HepG2 (cell line): ENCODE measurements at regions not wholly inside any gene's neighbourhood (a gene's known extent, or its start where the extent isn't known, plus 50 kb on each side); places are given as distances from the start of the nearest gene placed in this dataset.
A peak's percentile ranks its signal among the peaks of the same experiment; 100 is the strongest.

Experiments used
- FOXM1 ChIP-seq: sonication (generic); formaldehyde crosslinking; IDR thresholded peaks from 2 replicates; pipeline ENCODE4 v1.5.0; 2020; ENCODE audit warnings: missing genetic modification reagents
- GABPB1 ChIP-seq: IDR thresholded peaks from 2 replicates; pipeline ENCODE4 v1.6.1; 2016; ENCODE audit warnings: mild to moderate bottlenecking, missing genetic modification reagents, moderate library complexity, missing compliant biosample characterization
- HNRNPK ChIP-seq: fragments of 200-400 bp; formaldehyde crosslinking; IDR thresholded peaks from 2 replicates; pipeline ENCODE4 v1.6.1; 2018; ENCODE audit warnings: low read length, low read depth, moderate library complexity, mild to moderate bottlenecking; ENCODE audit not compliant: poor library complexity, severe bottlenecking
- HOXA3 ChIP-seq: sonication (generic); formaldehyde crosslinking; IDR thresholded peaks from 2 replicates; pipeline ENCODE4 v1.5.0; 2020; ENCODE audit warnings: missing genetic modification reagents
- JUNB ChIP-seq: sonication (generic); formaldehyde crosslinking; IDR thresholded peaks from 2 replicates; pipeline ENCODE4 v1.8.0; 2022; ENCODE audit warnings: missing genetic modification reagents, mild to moderate bottlenecking, borderline replicate concordance
- KLF11 ChIP-seq: IDR thresholded peaks from 2 replicates; pipeline ENCODE4 v1.6.1; 2016; ENCODE audit warnings: missing compliant biosample characterization
- MBNL3 ChIP-seq: fragments of 250-450 bp; sonication (Bioruptor Pico); conservative IDR thresholded peaks from 2 replicates; pipeline ENCODE4 v1.8.0; 2022; ENCODE audit warnings: mild to moderate bottlenecking, inconsistent platforms
- MEIS2 ChIP-seq: sonication (generic); formaldehyde crosslinking; IDR thresholded peaks from 2 replicates; pipeline ENCODE4 v1.9.0; 2021; ENCODE audit warnings: mild to moderate bottlenecking, missing genetic modification reagents
- RBFOX2 ChIP-seq: fragments of 200-400 bp; formaldehyde crosslinking; IDR thresholded peaks from 2 replicates; pipeline ENCODE4 v1.6.1; 2017; ENCODE audit warnings: low read depth, mild to moderate bottlenecking, low read length
- SALL1 ChIP-seq: sonication (generic); formaldehyde crosslinking; IDR thresholded peaks from 2 replicates; pipeline ENCODE4 v1.8.0; 2022; ENCODE audit warnings: mild to moderate bottlenecking, missing genetic modification reagents
- SMARCE1 ChIP-seq: fragments of 450-650 bp; IDR thresholded peaks from 2 replicates; pipeline ENCODE4 v1.6.1; 2017; ENCODE audit warnings: borderline replicate concordance
- YY1 ChIP-seq: IDR thresholded peaks from 2 replicates; pipeline ENCODE4 v1.6.1; 2011; ENCODE audit warnings: low read length, low read depth, moderate library complexity, mild to moderate bottlenecking; ENCODE audit not compliant: insufficient read depth, insufficient replicate concordance
- ZBTB14 ChIP-seq: sonication (generic); formaldehyde crosslinking; IDR thresholded peaks from 2 replicates; pipeline ENCODE4 v1.4.0; 2020; ENCODE audit warnings: missing genetic modification reagents
- ZNF331 ChIP-seq: sonication (generic); formaldehyde crosslinking; IDR thresholded peaks from 2 replicates; pipeline ENCODE4 v1.4.0; 2020; ENCODE audit warnings: missing genetic modification reagents
- ZNF512 ChIP-seq: sonication (generic); formaldehyde crosslinking; IDR thresholded peaks from 2 replicates; pipeline ENCODE4 v1.4.0; 2020; ENCODE audit warnings: mild to moderate bottlenecking, missing genetic modification reagents
- ZNF607 ChIP-seq: sonication (generic); formaldehyde crosslinking; IDR thresholded peaks from 2 replicates; pipeline ENCODE4 v1.5.1; 2020; ENCODE audit warnings: missing genetic modification reagents, mild to moderate bottlenecking, borderline replicate concordance
- ZNF891 ChIP-seq: sonication (generic); formaldehyde crosslinking; IDR thresholded peaks from 2 replicates; pipeline ENCODE4 v1.5.0; 2020; ENCODE audit warnings: mild to moderate bottlenecking, missing genetic modification reagents
- TF ChIP-seq, protein P1 (sequence below): sonication (generic); formaldehyde crosslinking; IDR thresholded peaks from 2 replicates; pipeline ENCODE4 v1.4.0; 2020; ENCODE audit warnings: mild to moderate bottlenecking, missing genetic modification reagents
- TF ChIP-seq, protein P2 (sequence below): sonication (generic); formaldehyde crosslinking; IDR thresholded peaks from 2 replicates; pipeline ENCODE4 v1.4.0; 2020; ENCODE audit warnings: missing genetic modification reagents

DNA sequence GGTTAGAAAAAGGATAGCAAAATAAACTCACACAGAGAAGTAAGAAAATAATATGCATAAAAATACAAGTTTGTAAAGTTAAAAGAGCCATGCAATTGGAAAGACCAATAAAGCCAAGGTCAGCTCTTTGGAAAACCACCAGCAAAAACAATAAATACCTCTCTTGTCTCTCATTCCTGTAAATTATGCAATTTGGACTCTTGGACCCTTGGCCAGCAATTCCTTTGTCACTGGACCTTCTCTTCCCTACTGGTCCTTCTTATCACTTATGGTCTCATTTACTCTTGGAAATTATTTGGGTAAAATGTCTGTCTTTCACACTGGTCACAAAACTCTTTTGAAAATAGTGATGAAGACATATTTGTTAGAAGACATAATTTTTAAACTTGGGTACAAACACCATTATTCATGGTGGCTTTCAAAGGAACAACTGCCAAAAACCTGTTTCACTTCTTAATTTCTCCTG lies 379.5 kb downstream of the TMEM232 start (continued):
- TF ChIP-seq, protein P1, sequence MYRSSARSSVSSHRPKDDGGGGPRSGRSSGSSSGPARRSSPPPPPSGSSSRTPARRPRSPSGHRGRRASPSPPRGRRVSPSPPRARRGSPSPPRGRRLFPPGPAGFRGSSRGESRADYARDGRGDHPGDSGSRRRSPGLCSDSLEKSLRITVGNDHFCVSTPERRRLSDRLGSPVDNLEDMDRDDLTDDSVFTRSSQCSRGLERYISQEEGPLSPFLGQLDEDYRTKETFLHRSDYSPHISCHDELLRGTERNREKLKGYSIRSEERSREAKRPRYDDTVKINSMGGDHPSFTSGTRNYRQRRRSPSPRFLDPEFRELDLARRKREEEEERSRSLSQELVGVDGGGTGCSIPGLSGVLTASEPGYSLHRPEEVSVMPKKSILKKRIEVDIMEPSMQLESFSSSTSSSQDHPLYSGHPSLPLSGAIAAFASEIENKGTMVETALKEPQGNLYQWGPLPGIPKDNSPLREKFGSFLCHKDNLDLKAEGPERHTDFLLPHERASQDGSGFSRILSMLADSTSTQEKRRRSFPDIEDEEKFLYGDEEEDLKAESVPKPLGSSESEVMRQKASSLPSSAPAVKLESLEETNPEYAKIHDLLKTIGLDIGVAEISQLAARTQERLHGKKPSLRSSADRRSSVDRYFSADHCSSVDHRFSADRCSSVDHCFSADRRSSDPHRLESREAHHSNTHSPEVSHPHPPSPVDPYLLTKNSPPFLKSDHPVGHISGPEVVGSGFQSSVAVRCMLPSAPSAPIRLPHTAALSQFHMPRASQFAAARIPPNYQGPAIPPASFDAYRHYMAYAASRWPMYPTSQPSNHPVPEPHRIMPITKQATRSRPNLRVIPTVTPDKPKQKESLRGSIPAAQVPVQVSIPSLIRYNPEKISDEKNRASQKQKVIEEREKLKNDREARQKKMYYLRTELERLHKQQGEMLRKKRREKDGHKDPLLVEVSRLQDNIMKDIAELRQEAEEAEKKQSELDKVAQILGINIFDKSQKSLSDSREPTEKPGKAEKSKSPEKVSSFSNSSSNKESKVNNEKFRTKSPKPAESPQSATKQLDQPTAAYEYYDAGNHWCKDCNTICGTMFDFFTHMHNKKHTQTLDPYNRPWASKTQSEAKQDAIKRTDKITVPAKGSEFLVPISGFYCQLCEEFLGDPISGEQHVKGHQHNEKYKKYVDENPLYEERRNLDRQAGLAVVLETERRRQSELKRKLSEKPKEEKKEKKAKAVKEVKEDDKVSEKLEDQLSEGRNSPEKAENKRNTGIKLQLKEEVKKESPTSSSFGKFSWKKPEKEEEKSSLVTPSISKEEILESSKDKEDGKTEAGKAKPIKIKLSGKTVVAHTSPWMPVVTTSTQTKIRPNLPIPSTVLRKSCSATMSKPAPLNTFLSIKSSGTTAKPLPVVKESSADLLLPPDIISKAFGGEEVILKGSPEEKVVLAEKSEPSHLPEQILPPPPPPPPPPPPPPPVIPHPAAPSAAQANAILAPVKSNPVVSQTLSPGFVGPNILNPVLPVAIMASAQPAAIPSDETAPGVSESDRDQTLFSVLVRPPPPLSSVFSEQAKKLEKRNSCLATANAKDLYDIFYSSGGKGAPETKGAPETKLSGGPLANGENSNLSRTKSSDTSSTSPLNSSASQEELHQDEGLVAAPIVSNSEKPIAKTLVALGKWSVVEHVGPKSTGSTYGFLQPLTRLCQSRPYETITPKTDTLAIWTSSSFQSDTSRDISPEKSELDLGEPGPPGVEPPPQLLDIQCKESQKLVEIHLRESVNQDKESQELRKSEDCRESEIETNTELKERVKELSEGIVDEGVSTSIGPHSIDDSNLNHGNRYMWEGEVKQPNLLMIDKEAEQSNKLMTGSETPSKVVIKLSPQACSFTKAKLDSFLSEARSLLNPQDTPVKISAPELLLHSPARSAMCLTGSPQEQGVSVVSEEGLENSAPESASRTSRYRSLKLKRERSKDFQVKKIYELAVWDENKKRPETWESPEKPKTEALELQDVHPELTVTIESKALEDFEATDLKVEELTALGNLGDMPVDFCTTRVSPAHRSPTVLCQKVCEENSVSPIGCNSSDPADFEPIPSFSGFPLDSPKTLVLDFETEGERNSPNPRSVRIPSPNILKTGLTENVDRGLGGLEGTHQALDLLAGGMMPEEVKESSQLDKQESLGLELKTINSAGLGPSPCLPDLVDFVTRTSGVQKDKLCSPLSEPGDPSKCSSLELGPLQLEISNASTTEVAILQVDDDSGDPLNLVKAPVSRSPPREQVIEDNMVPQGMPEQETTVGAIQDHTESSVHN (CRISPR knock-in tag) = no peak
- TF ChIP-seq GABPB1 (CRISPR knock-in tag) (no peak), ZNF331 (CRISPR knock-in tag) (peak; percentile 94), JUNB (CRISPR knock-in tag) (no peak), HNRNPK (no peak), ZNF512 (CRISPR knock-in tag) (no peak), ZNF891 (no peak), ZNF607 (no peak), KLF11 (no peak), RBFOX2 (no peak), ZBTB14 (no peak), HOXA3 (CRISPR knock-in tag) (peak; percentile 61; the same call in 1 of the 2 replicates), SMARCE1 (no peak), MEIS2 (no peak), SALL1 (CRISPR knock-in tag) (peak; percentile 75; the same call in 1 of the 2 replicates), FOXM1 (CRISPR knock-in tag) (no peak), YY1 (no peak), MBNL3 (CRISPR knock-in tag) (no peak)
- TF ChIP-seq, protein P2, sequence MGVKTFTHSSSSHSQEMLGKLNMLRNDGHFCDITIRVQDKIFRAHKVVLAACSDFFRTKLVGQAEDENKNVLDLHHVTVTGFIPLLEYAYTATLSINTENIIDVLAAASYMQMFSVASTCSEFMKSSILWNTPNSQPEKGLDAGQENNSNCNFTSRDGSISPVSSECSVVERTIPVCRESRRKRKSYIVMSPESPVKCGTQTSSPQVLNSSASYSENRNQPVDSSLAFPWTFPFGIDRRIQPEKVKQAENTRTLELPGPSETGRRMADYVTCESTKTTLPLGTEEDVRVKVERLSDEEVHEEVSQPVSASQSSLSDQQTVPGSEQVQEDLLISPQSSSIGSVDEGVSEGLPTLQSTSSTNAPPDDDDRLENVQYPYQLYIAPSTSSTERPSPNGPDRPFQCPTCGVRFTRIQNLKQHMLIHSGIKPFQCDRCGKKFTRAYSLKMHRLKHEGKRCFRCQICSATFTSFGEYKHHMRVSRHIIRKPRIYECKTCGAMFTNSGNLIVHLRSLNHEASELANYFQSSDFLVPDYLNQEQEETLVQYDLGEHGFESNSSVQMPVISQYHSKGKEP (CRISPR knock-in tag) = 0 out of 2 replicates have a peak, but pooled peaks have one; percentile 63
